Liver (tissue), 8 donors: ENCODE measurements at regions not wholly inside any gene's neighbourhood (a gene's known extent, or its start where the extent isn't known, plus 50 kb on each side); places are given as distances from the start of the nearest gene placed in this dataset.

Experiments
- DNase-seq: peaks from one replicate; pipeline ENCODE4 v3.0.0-alpha.2; 2017; ENCODE audit warnings: low spot score
- H3K27ac ChIP-seq, 2 donors: one replicate each; pipeline ENCODE4 v1.7.0; 2013; ENCODE audit warnings: inconsistent platforms in 2 of 2, low read length in 2 of 2, control low read depth in 1 of 2, low read depth in 1 of 2, mild to moderate bottlenecking in 1 of 2
- H3K27me3 ChIP-seq, 4 donors: one replicate each; pipeline versions ENCODE4 v1.6.1 to v1.7.0; 2013; ENCODE audit warnings: low read length in 3 of 4, inconsistent platforms in 1 of 4, mild to moderate bottlenecking in 1 of 4, moderate library complexity in 1 of 4; ENCODE audit not compliant: control insufficient read depth in 4 of 4, insufficient read depth in 4 of 4
- H3K36me3 ChIP-seq, 4 donors: one replicate each; pipeline versions ENCODE4 v1.6.1 to v1.7.0; 2013; ENCODE audit warnings: low read length in 3 of 4, mild to moderate bottlenecking in 3 of 4, low read depth in 1 of 4, moderate library complexity in 1 of 4; ENCODE audit not compliant: control insufficient read depth in 4 of 4, insufficient read depth in 3 of 4
- H3K4me1 ChIP-seq, 4 donors: one replicate each; pipeline versions ENCODE4 v1.6.1 to v1.7.0; 2013; ENCODE audit warnings: low read length in 3 of 4, mild to moderate bottlenecking in 3 of 4, moderate library complexity in 1 of 4; ENCODE audit not compliant: control insufficient read depth in 4 of 4, insufficient read depth in 4 of 4
- H3K4me3 ChIP-seq, 3 donors: one replicate each; pipeline versions ENCODE4 v1.6.1 to v1.7.0; 2013; ENCODE audit warnings: low read length in 3 of 3, control low read depth in 1 of 3, low read depth in 1 of 3, mild to moderate bottlenecking in 1 of 3
- H3K9ac ChIP-seq, 2 donors: one replicate each; pipeline ENCODE4 v1.7.0; 2013; ENCODE audit warnings: low read length in 2 of 2, mild to moderate bottlenecking in 2 of 2, moderate library complexity in 2 of 2, control low read depth in 1 of 2, low read depth in 1 of 2
- H3K9me3 ChIP-seq, 4 donors: one replicate each; pipeline versions ENCODE4 v1.6.1 to v1.7.0; 2013; ENCODE audit warnings: low read length in 3 of 4; ENCODE audit not compliant: control insufficient read depth in 4 of 4
- EGR1 ChIP-seq, 2 donors: IDR thresholded peaks; 2 replicates each; pipeline ENCODE4 v1.6.1; 2016 to 2018; ENCODE audit warnings: antibody characterized with exemption in 2 of 2, low read depth in 2 of 2
- FOXA1 ChIP-seq: IDR thresholded peaks from 2 replicates; pipeline ENCODE4 v1.6.1; 2016; ENCODE audit warnings: antibody characterized with exemption
- FOXA2 ChIP-seq: IDR thresholded peaks from 2 replicates; pipeline ENCODE4 v1.6.1; 2016; ENCODE audit warnings: antibody characterized with exemption
- GABPA ChIP-seq, 2 donors: IDR thresholded peaks in 1 of 2; conservative IDR thresholded peaks in 1 of 2; 2 replicates each; pipeline ENCODE4 v1.6.1; 2016; ENCODE audit warnings: antibody characterized with exemption in 2 of 2, mild to moderate bottlenecking in 1 of 2, moderate library complexity in 1 of 2
- HNF4A ChIP-seq, 2 donors: conservative IDR thresholded peaks; 2 replicates each; pipeline ENCODE4 v1.6.1; 2016; ENCODE audit warnings: antibody characterized with exemption in 2 of 2, mild to moderate bottlenecking in 2 of 2
- HNF4G ChIP-seq: IDR thresholded peaks from 2 replicates; pipeline ENCODE4 v1.6.1; 2016; ENCODE audit warnings: antibody characterized with exemption
- JUND ChIP-seq, 2 donors: IDR thresholded peaks; 2 replicates each; pipeline ENCODE4 v1.6.1; 2016; ENCODE audit warnings: antibody characterized with exemption in 2 of 2
- NR2F2 ChIP-seq: IDR thresholded peaks from 2 replicates; pipeline ENCODE4 v1.6.1; 2016; ENCODE audit warnings: antibody characterized with exemption
- RAD21 ChIP-seq, 2 donors: IDR thresholded peaks; 2 replicates each; pipeline ENCODE4 v1.6.1; 2016; ENCODE audit warnings: antibody characterized with exemption in 2 of 2, mild to moderate bottlenecking in 2 of 2
- RXRA ChIP-seq, 2 donors: IDR thresholded peaks; 2 replicates each; pipeline ENCODE4 v1.6.1; 2017 to 2018; ENCODE audit warnings: antibody characterized with exemption in 2 of 2, mild to moderate bottlenecking in 1 of 2
- SP1 ChIP-seq: IDR thresholded peaks from 2 replicates; pipeline ENCODE4 v1.6.1; 2018; ENCODE audit warnings: antibody characterized with exemption, mild to moderate bottlenecking
- TAF1 ChIP-seq: conservative IDR thresholded peaks from 2 replicates; pipeline ENCODE4 v1.6.1; 2016; ENCODE audit warnings: antibody characterized with exemption, mild to moderate bottlenecking
- YY1 ChIP-seq: IDR thresholded peaks from 2 replicates; pipeline ENCODE4 v1.6.1; 2016; ENCODE audit warnings: antibody characterized with exemption, mild to moderate bottlenecking
- WGBS: extraction: QIAGEN DNeasy Blood & Tissue Kit; methylation state at CpG from one replicate; pipeline ENCODE4 v1.1.7; 2013; 5-methylcytosine and 5-hydroxymethylcytosine counted together
- TF ChIP-seq, protein P1 (sequence below): IDR thresholded peaks from 2 replicates; pipeline ENCODE4 v1.6.1; 2016; ENCODE audit warnings: antibody characterized with exemption
- TF ChIP-seq, protein P2 (sequence below): IDR thresholded peaks from 2 replicates; pipeline ENCODE4 v1.6.1; 2016; ENCODE audit warnings: antibody characterized with exemption
- TF ChIP-seq, protein P3 (sequence below): fragments of 150-350 bp; IDR thresholded peaks from 2 replicates; pipeline ENCODE4 v1.5.1; 2017; ENCODE audit warnings: improper control_type of control experiment, low read depth, low read length; ENCODE audit not compliant: missing input control
- TF ChIP-seq, protein P4 (sequence below): IDR thresholded peaks from 2 replicates; pipeline ENCODE4 v1.6.1; 2016; ENCODE audit warnings: antibody characterized with exemption, mild to moderate bottlenecking
- TF ChIP-seq, protein P5 (sequence below): IDR thresholded peaks from 2 replicates; pipeline ENCODE4 v1.6.1; 2016; ENCODE audit warnings: antibody characterized with exemption
- donor health status: healthy.
- donor health status: healthy.
- donor health status: healthy.
- donor health status: healthy.
- donor health status: healthy.

DNA sequence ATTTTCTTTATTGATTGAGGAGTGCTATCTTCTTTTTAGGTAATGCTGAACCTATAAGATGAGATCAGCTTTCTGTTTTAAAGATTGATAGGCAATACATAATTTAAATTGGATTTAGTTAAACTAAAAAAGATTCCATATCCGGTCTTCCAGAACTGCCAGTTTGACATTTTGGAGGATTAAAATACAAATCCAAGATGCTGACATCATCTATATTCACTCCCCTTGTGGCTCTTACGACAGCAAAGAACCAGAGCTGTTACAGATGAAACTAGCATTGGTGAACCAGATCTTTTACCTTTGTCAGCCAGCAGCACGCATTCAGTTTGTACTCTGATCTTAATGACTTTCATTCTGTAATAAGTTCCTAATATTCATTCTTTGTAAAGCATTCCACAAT is 218.7 kb downstream of the ZIC4 start:
- H3K27me3 ChIP-seq = no peaks in the 10 kb centered on the region
- no peaks in the 10 kb centered on the region for H3K9me3 ChIP-seq
- DNase-seq = no peak
- H3K36me3 ChIP-seq = no peaks in the 10 kb centered on the region
- 51% methylated on average over 3 of the region's 3 CpGs for WGBS
- H3K4me3 ChIP-seq = no peak overlapping the region
- H3K27ac ChIP-seq = no peak overlapping the region
- no peak for TF ChIP-seq RAD21 (IDR thresholded peaks at IDR 0.05)
- TF ChIP-seq EGR1 (IDR thresholded peaks at IDR 0.05; ENCODE audit: low read depth in 2 of 2) = no peak
- no peak for TF ChIP-seq RXRA (IDR thresholded peaks at IDR 0.05)
- no peak for TF ChIP-seq YY1
- peak in 1 of 2 donors; percentile 25 for TF ChIP-seq HNF4A (conservative IDR thresholded peaks at IDR 0.05)
- no peak overlapping the region for H3K9ac ChIP-seq
- H3K4me1 ChIP-seq = peaks cover 2 to 15% (median 5%) of the 10 kb centered on the region in 4 donors

DNA sequence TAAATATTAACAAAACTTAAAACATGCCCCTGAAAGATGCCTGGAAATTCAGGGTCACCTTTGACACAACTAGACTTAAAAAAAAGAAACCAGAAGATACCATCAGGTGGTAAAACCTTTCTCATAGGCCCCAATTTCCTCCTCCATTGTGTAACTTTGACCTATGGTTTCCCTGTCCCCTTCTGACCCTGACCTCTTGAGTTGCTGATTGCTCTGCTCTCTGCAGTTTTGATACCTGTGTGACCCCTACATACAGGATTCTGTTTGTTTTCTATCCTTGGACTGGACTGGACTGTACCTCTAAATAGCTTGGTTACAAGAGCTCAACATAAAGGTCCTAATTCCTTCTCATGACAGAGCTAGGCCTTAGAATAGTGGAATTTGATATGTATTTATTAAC is 220.6 kb downstream of the ZIC4 start:
- H3K4me1 ChIP-seq = peaks cover 2 to 15% (median 5%) of the 10 kb centered on the region in 4 donors
- no peaks in the 10 kb centered on the region for H3K36me3 ChIP-seq
- TF ChIP-seq FOXA1 (no peak), GABPA (IDR thresholded peaks at IDR 0.05 in 1 of 2, conservative IDR thresholded peaks at IDR 0.05 in 1 of 2) (no peak), YY1 (no peak), NR2F2 (peak; percentile 82), HNF4G (no peak), JUND (IDR thresholded peaks at IDR 0.05) (no peak), EGR1 (IDR thresholded peaks at IDR 0.05; ENCODE audit: low read depth in 2 of 2) (no peak), RAD21 (IDR thresholded peaks at IDR 0.05) (no peak), HNF4A (conservative IDR thresholded peaks at IDR 0.05) (peak; percentile 73 to 82), SP1 (peak; percentile 32), RXRA (IDR thresholded peaks at IDR 0.05) (peak; percentile 73 to 81), FOXA2 (no peak), TAF1 (no peak)
- TF ChIP-seq, protein P1, sequence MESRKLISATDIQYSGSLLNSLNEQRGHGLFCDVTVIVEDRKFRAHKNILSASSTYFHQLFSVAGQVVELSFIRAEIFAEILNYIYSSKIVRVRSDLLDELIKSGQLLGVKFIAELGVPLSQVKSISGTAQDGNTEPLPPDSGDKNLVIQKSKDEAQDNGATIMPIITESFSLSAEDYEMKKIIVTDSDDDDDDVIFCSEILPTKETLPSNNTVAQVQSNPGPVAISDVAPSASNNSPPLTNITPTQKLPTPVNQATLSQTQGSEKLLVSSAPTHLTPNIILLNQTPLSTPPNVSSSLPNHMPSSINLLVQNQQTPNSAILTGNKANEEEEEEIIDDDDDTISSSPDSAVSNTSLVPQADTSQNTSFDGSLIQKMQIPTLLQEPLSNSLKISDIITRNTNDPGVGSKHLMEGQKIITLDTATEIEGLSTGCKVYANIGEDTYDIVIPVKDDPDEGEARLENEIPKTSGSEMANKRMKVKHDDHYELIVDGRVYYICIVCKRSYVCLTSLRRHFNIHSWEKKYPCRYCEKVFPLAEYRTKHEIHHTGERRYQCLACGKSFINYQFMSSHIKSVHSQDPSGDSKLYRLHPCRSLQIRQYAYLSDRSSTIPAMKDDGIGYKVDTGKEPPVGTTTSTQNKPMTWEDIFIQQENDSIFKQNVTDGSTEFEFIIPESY = no peak
- TF ChIP-seq, protein P2, sequence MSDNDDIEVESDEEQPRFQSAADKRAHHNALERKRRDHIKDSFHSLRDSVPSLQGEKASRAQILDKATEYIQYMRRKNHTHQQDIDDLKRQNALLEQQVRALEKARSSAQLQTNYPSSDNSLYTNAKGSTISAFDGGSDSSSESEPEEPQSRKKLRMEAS = no peak
- TF ChIP-seq, protein P3, sequence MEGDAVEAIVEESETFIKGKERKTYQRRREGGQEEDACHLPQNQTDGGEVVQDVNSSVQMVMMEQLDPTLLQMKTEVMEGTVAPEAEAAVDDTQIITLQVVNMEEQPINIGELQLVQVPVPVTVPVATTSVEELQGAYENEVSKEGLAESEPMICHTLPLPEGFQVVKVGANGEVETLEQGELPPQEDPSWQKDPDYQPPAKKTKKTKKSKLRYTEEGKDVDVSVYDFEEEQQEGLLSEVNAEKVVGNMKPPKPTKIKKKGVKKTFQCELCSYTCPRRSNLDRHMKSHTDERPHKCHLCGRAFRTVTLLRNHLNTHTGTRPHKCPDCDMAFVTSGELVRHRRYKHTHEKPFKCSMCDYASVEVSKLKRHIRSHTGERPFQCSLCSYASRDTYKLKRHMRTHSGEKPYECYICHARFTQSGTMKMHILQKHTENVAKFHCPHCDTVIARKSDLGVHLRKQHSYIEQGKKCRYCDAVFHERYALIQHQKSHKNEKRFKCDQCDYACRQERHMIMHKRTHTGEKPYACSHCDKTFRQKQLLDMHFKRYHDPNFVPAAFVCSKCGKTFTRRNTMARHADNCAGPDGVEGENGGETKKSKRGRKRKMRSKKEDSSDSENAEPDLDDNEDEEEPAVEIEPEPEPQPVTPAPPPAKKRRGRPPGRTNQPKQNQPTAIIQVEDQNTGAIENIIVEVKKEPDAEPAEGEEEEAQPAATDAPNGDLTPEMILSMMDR = no peak
- TF ChIP-seq, protein P4, sequence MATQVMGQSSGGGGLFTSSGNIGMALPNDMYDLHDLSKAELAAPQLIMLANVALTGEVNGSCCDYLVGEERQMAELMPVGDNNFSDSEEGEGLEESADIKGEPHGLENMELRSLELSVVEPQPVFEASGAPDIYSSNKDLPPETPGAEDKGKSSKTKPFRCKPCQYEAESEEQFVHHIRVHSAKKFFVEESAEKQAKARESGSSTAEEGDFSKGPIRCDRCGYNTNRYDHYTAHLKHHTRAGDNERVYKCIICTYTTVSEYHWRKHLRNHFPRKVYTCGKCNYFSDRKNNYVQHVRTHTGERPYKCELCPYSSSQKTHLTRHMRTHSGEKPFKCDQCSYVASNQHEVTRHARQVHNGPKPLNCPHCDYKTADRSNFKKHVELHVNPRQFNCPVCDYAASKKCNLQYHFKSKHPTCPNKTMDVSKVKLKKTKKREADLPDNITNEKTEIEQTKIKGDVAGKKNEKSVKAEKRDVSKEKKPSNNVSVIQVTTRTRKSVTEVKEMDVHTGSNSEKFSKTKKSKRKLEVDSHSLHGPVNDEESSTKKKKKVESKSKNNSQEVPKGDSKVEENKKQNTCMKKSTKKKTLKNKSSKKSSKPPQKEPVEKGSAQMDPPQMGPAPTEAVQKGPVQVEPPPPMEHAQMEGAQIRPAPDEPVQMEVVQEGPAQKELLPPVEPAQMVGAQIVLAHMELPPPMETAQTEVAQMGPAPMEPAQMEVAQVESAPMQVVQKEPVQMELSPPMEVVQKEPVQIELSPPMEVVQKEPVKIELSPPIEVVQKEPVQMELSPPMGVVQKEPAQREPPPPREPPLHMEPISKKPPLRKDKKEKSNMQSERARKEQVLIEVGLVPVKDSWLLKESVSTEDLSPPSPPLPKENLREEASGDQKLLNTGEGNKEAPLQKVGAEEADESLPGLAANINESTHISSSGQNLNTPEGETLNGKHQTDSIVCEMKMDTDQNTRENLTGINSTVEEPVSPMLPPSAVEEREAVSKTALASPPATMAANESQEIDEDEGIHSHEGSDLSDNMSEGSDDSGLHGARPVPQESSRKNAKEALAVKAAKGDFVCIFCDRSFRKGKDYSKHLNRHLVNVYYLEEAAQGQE = no peak
- TF ChIP-seq, protein P5, sequence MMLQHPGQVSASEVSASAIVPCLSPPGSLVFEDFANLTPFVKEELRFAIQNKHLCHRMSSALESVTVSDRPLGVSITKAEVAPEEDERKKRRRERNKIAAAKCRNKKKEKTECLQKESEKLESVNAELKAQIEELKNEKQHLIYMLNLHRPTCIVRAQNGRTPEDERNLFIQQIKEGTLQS = no peak
- H3K9me3 ChIP-seq = no peaks in the 10 kb centered on the region
- no peak overlapping the region for H3K27ac ChIP-seq
- H3K9ac ChIP-seq = no peak overlapping the region
- no peaks in the 10 kb centered on the region for H3K27me3 ChIP-seq
- no peak overlapping the region for H3K4me3 ChIP-seq
- DNase-seq = no peak
